Coronary artery (tissue), 2 donors: ENCODE measurements at regions not wholly inside any gene's neighbourhood (a gene's known extent, or its start where the extent isn't known, plus 50 kb on each side); places are given as distances from the start of the nearest gene placed in this dataset.

Experiments
- DNase-seq: peaks from one replicate; pipeline ENCODE4 v3.0.0-alpha.2; 2017; ENCODE audit warnings: low spot score
- H3K27ac ChIP-seq, 2 donors: fragments of 200-600 bp; sonication (generic); one replicate each; pipeline ENCODE4 v1.5.1; 2016 to 2019
- H3K4me3 ChIP-seq: fragments of 200-600 bp; sonication (generic); 2 replicates; pipeline ENCODE4 v1.5.1; 2016; ENCODE audit warnings: mild to moderate bottlenecking, moderate library complexity
- CTCF ChIP-seq: fragments of 200-600 bp; sonication (generic); IDR thresholded peaks from one replicate; pipeline ENCODE4 v1.5.1; 2019; ENCODE audit warnings: antibody characterized with exemption

DNA sequence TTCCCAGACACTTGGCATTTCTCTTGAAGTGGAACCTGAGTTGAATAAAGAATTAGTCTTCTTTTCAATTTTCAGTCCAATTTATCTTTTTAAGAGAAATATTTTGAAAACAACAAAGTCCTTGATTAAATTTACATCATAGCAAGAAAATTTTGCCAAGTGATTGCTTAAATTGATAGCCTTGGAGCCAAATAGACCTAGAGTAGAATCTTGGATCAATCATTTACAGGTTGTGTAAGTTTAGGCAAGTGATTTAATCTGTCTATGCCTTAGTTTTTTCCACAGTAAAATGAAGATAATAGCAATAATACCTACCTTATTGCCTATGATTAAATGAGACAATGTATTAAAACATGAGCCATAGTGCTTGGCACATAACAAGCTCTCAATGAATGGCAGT is 113.9 kb downstream of the LHX9 start:
- Histone ChIP-seq H3K27ac (no peak overlapping the region), H3K4me3 (no peak overlapping the region)
- no peak for DNase-seq
- no peak for TF ChIP-seq CTCF

- H3K4me3 ChIP-seq: no peak overlapping the region
- DNase-seq: no peak
- TF ChIP-seq CTCF: no peak
- no peak overlapping the region for H3K27ac ChIP-seq
Measured at GRCh38 chr1:198032668-198033067, 115.5 kb downstream of the LHX9 start.

DNA sequence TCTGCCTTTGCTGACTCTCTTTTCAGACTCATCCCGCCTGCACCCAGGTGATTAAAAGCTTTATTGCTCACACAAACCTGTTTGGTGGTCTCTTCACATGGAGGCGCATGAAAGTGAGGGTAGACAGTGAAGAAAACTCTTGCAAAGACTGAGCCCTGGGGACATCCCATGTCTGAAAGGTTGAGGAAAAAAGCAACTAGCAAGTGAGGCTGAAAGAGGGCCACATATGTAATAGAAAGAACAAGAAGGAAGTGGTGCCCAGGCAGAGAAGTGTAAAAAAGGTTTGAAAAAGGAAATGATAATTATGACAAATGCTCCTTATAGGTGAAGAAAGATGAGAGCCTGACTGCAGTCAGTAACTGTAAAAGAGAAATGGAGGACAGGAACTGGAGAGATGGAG is 115.9 kb upstream of the NEK7 start:
- no peak for TF ChIP-seq CTCF
- Histone ChIP-seq H3K27ac (no peak overlapping the region), H3K4me3 (no peak overlapping the region)
- DNase-seq: no peak

- TF ChIP-seq CTCF: no peak
- no peak for DNase-seq
- no peak overlapping the region for H3K4me3 ChIP-seq
- H3K27ac ChIP-seq: no peak overlapping the region
Measured at GRCh38 chr1:198042168-198042567, 114.6 kb upstream of the NEK7 start.

- no peak overlapping the region for H3K27ac ChIP-seq
- no peak for TF ChIP-seq CTCF
- H3K4me3 ChIP-seq: no peak overlapping the region
- DNase-seq: no peak
Measured at GRCh38 chr1:198047913-198048312, 108.9 kb upstream of the NEK7 start.

- no peak for DNase-seq
- Histone ChIP-seq H3K27ac (no peak overlapping the region), H3K4me3 (no peak overlapping the region)
- no peak for TF ChIP-seq CTCF
Measured at GRCh38 chr1:198054510-198054909, 102.3 kb upstream of the NEK7 start.

DNA sequence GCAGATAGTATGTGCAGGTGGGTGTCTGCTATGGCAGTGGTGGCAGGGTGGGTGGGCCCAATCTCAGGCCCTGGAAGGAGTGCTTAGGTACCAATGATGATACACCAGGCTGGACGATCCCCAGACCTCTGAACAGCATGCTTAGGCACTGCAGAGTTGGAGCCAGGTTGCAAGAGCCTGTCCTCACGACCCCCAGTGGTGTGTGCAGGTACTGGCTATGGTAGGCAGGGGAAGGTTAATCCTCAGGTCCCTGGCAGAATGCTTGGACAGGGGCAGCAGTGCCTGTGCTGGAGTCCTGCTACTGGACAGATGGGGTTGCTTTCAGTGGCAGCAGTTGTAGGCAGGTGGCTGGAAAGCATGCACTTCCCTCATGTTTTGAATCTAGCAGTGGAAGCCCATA is 100.5 kb upstream of the NEK7 start:
- no peak for DNase-seq
- TF ChIP-seq CTCF: no peak
- no peak overlapping the region for H3K27ac ChIP-seq
- H3K4me3 ChIP-seq: no peak overlapping the region
